Mucosa of descending colon (tissue), 3 donors: ENCODE measurements at regions not wholly inside any gene's neighbourhood (a gene's known extent, or its start where the extent isn't known, plus 50 kb on each side); places are given as distances from the start of the nearest gene placed in this dataset.

Experiments used
- ATAC-seq: fragments of 200-7000 bp; cut with Tn5 transposase; one replicate; pipeline ENCODE4 v1.9.1; 2020; ENCODE audit warnings: mild to moderate bottlenecking, moderate library complexity
- DNase-seq, 3 donors: peaks; one replicate each; pipeline ENCODE4 v3.0.0-alpha.2; 2020
- H3K36me3 ChIP-seq: fragments of 200-600 bp; one replicate; pipeline ENCODE4 v1.8.0; 2021; ENCODE audit warnings: low read depth, mild to moderate bottlenecking
- H3K4me1 ChIP-seq: fragments of 200-600 bp; one replicate; pipeline ENCODE4 v1.8.0; 2021; ENCODE audit warnings: low read depth, mild to moderate bottlenecking
- H3K4me3 ChIP-seq: fragments of 200-600 bp; one replicate; pipeline ENCODE4 v1.8.0; 2021; ENCODE audit warnings: mild to moderate bottlenecking
- H3K9me3 ChIP-seq: fragments of 200-600 bp; one replicate; pipeline ENCODE4 v1.8.0; 2021; ENCODE audit warnings: mild to moderate bottlenecking
- CTCF ChIP-seq: fragments of 200-600 bp; IDR thresholded peaks from one replicate; pipeline ENCODE4 v1.8.0; 2022; ENCODE audit warnings: antibody characterized with exemption, mild to moderate bottlenecking
- intact Hi-C, 2 donors: fragments of 100-400 bp; cut with DNase I in 1 of 2; cut with micrococcal nuclease in 1 of 2; formaldehyde crosslinking; loops; one replicate each; pipeline versions ENCODE4 v1.11.0 to v1.11.1; 2022; cut with DNase I, micrococcal nuclease
- donor health status: DM: no; HTN: no; CAD: no; lungs with moderate emphysema.
- donor health status: DM: no; HTN: no; CAD: no.
- donor health status: DM: no; HTN: yes; CAD: no.

DNA sequence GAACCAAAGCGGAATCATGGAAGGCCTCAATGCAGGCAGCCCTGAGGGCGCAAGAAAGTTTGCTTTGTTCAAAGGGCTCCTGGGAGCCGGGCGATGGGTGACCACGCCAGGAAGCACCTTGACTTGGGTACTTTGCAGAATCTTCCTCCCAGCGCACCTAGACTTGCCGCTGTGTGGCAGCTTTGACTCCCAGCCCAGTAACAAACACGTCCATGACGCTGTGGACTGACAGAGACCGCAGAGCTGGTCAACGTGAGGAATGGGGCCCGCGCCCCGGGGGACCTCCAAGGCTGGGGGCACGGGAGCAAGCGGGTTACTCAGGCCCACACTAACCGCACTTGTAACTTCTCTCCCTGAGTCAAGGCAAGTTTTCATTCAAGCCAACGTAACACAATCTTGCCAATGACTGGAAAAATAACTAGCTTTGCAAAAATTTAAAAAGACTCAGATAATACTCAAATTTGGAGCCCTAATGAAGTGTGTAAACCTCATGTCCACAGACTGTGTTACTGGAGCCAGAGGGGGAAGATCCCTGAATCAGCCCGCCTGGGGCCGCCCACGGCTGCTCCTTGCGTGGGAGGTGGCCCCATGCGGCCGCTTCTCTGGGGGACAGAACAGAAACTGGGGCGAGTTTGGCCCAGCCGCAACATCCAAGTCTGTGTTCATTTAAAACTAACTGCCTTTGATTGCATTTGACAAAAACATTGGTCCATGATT is 130.8 kb downstream of the DNAJB6 start:
- intact Hi-C loops = no loop called here

GRCh38 chr7:157468221-157469111 is 131.7 kb downstream of the DNAJB6 start:
- intact Hi-C loops = no loop called here
- no peak for TF ChIP-seq CTCF
- Histone ChIP-seq H3K4me3 (no peak overlapping the region), H3K9me3 (peaks cover 13% of the 10 kb centered on the region), H3K36me3 (no peaks in the 10 kb centered on the region), H3K4me1 (no peaks in the 10 kb centered on the region)
- no peak for ATAC-seq
- no peak for DNase-seq

More for the DNA sequence above, 130.8 kb downstream of the DNAJB6 start:
- no peak for DNase-seq
- no peaks in the 10 kb centered on the region for H3K36me3 ChIP-seq
- TF ChIP-seq CTCF = no peak
- no peak overlapping the region for H3K4me3 ChIP-seq
- H3K9me3 ChIP-seq = peaks cover 5% of the 10 kb centered on the region
- no peaks in the 10 kb centered on the region for H3K4me1 ChIP-seq
- ATAC-seq = no peak

DNA sequence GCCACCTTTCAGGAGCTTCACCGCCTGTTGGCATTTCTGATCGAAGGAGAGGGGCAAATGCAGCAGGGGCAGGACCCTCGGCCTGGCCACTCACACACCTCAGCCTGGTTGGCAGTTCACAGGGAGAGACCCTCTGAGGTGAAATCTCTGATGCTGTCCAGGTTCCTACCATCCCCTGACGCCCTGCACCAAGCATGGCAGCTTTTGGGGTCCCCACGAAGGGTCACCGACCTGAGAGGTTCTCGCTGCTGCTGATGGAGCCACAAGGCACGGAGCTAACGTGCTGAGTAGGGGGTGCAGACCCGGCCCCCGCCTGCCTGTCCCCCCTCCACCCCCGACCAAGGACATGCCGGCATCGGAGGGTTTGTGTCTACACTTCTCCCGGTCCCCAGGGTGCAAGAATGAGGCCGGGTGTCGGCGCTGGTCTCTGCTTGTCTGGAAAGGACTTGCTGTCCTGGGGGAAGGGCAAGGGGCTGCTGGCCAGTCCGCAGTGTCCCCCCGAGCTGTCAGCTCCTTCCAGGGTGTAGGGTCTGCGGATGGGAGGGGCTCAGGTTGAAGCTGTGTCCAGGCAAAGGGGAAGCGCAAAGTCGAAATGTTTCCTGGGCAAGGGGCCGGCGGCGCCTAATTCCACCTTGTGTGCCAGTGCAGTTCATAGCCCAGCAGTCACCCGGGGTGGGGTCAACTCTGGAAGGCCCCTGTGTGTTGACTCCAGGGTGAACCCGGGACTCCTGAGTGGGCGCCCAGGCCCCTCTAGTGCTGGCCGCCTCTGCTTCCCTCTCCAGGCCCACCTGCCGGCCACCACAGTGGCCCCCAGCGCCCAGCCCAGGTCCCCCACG is 132.6 kb downstream of the DNAJB6 start:
- no peak for DNase-seq
- ATAC-seq = no peak

DNA sequence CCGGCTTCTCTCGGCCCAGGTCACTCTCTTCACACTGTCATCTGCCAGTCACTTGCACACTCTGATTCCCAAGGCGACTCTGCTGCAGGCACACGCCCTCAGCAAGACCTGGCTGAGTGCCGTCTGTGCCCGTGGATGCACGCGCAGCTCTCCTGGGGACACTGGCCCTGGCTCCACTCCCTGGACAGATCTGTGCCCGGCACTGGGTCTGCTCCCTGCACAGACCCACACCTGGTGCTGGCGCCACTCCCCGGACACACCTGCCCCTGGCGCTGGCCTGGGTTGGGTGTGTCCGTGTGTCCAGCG is 133.2 kb downstream of the DNAJB6 start:
- H3K4me3 ChIP-seq = no peak overlapping the region
- intact Hi-C loops = no loop called here
- peaks cover 16% of the 10 kb centered on the region for H3K9me3 ChIP-seq
- no peaks in the 10 kb centered on the region for H3K36me3 ChIP-seq
- DNase-seq (no peak), ATAC-seq (no peak)
- H3K4me1 ChIP-seq = no peaks in the 10 kb centered on the region
- TF ChIP-seq CTCF = no peak

More for the DNA sequence above, 132.6 kb downstream of the DNAJB6 start:
- Histone ChIP-seq H3K36me3 (no peaks in the 10 kb centered on the region), H3K4me1 (no peaks in the 10 kb centered on the region), H3K9me3 (peaks cover 16% of the 10 kb centered on the region), H3K4me3 (no peak overlapping the region)
- intact Hi-C loops = no loop called here
- TF ChIP-seq CTCF = no peak

GRCh38 chr7:157470701-157471131 is 133.9 kb downstream of the DNAJB6 start:
- no peak for TF ChIP-seq CTCF
- peaks cover 16% of the 10 kb centered on the region for H3K9me3 ChIP-seq

More at GRCh38 chr7:157470701-157471131, 133.9 kb downstream of the DNAJB6 start:
- ATAC-seq (no peak), DNase-seq (no peak)
- no peaks in the 10 kb centered on the region for H3K4me1 ChIP-seq
- H3K36me3 ChIP-seq = no peaks in the 10 kb centered on the region
- intact Hi-C loops = no loop called here
- no peak overlapping the region for H3K4me3 ChIP-seq
